Lower leg skin (tissue), 3 donors: ENCODE measurements at regions not wholly inside any gene's neighbourhood (a gene's known extent, or its start where the extent isn't known, plus 50 kb on each side); places are given as distances from the start of the nearest gene placed in this dataset.

ENCODE experiments used
- POLR2A ChIP-seq, 2 donors: fragments of 450-650 bp; IDR thresholded peaks; one replicate each; pipeline ENCODE4 v1.6.1; 2016 to 2017; ENCODE audit warnings: antibody characterized with exemption in 2 of 2, mild to moderate bottlenecking in 1 of 2, moderate library complexity in 1 of 2
- TF ChIP-seq, protein P1 (sequence below), 3 donors: fragments of 450-650 bp; IDR thresholded peaks; one replicate each; pipeline ENCODE4 v1.5.1; 2016; ENCODE audit warnings: antibody characterized with exemption in 3 of 3, mild to moderate bottlenecking in 3 of 3, moderate library complexity in 2 of 3

DNA sequence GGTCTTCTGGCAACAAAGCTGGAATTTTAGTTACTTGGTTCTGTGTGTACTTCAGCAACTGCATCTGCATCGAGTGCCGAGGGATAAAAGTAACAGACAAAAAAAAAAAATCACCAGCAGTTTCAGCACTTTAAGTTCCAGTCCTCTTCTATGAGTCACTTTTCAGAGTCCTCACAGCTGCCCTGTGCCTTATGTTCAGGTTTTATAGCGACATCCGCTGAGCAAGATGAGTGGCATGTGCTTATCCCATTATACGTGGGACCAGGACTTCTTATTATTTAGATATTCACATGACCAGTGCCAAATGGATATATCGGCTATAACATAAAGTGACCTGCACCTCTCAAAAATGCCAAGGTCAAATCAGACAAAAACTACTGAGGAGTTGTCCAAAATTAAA is 242.9 kb downstream of the FOXA2 start:
- no peak for TF ChIP-seq POLR2A (IDR thresholded peaks at IDR 0.05)
- TF ChIP-seq, protein P1, sequence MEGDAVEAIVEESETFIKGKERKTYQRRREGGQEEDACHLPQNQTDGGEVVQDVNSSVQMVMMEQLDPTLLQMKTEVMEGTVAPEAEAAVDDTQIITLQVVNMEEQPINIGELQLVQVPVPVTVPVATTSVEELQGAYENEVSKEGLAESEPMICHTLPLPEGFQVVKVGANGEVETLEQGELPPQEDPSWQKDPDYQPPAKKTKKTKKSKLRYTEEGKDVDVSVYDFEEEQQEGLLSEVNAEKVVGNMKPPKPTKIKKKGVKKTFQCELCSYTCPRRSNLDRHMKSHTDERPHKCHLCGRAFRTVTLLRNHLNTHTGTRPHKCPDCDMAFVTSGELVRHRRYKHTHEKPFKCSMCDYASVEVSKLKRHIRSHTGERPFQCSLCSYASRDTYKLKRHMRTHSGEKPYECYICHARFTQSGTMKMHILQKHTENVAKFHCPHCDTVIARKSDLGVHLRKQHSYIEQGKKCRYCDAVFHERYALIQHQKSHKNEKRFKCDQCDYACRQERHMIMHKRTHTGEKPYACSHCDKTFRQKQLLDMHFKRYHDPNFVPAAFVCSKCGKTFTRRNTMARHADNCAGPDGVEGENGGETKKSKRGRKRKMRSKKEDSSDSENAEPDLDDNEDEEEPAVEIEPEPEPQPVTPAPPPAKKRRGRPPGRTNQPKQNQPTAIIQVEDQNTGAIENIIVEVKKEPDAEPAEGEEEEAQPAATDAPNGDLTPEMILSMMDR (IDR thresholded peaks at IDR 0.05): no peak
